CD14-positive monocyte (primary cell): ENCODE measurements at regions not wholly inside any gene's neighbourhood (a gene's known extent, or its start where the extent isn't known, plus 50 kb on each side); places are given as distances from the start of the nearest gene placed in this dataset.

Source experiments
- DNase-seq, 3 donors: peaks; one replicate each; pipeline ENCODE4 v3.0.0-alpha.2; 2011 to 2022
- H2AFZ ChIP-seq: 2 replicates; pipeline ENCODE4 v1.6.0; 2012; ENCODE audit warnings: mild to moderate bottlenecking, low read depth, low read length, inconsistent platforms; ENCODE audit not compliant: insufficient read depth, poor library complexity, severe bottlenecking
- H3K27ac ChIP-seq, 2 donors: 1 replicate in 1 of 2; 2 replicates in 1 of 2; pipeline ENCODE4 v1.5.1; 2012 to 2013; ENCODE audit warnings: low read length in 2 of 2, control low read depth in 1 of 2, inconsistent platforms in 1 of 2, low read depth in 1 of 2, mild to moderate bottlenecking in 1 of 2
- H3K27me3 ChIP-seq, 2 donors: one replicate each; pipeline versions ENCODE4 v1.6.0 to v1.6.1; 2011 to 2013; ENCODE audit warnings: low read length in 2 of 2; ENCODE audit not compliant: control insufficient read depth in 2 of 2, insufficient read depth in 2 of 2
- H3K36me3 ChIP-seq, 2 donors: replicated peaks in 1 of 2; 1 replicate in 1 of 2; 2 replicates in 1 of 2; pipeline versions ENCODE4 v1.5.1 to v1.6.1; 2012 to 2013; ENCODE audit warnings: low read length in 2 of 2, control low read depth in 1 of 2, inconsistent platforms in 1 of 2, mild to moderate bottlenecking in 1 of 2; ENCODE audit not compliant: insufficient read depth in 2 of 2, control insufficient read depth in 1 of 2
- H3K4me1 ChIP-seq, 2 donors: 1 replicate in 1 of 2; 2 replicates in 1 of 2; pipeline versions ENCODE4 v1.5.1 to v1.6.1; 2012 to 2013; ENCODE audit warnings: low read length in 2 of 2, control low read depth in 1 of 2, inconsistent platforms in 1 of 2, mild to moderate bottlenecking in 1 of 2, moderate library complexity in 1 of 2; ENCODE audit not compliant: insufficient read depth in 2 of 2, control insufficient read depth in 1 of 2
- H3K4me2 ChIP-seq: replicated peaks from 2 replicates; pipeline ENCODE3; 2012; ENCODE audit warnings: low read length, moderate library complexity, mild to moderate bottlenecking; ENCODE audit not compliant: poor library complexity, severe bottlenecking; ENCODE audit errors: extremely low read depth
- H3K4me3 ChIP-seq, 3 experiments: fragments of 200-600 bp in 1 of 3; sonication (generic) in 1 of 3; replicated peaks in 1 of 3; 1 replicate in 2 of 3; 2 replicates in 1 of 3; pipeline ENCODE4 v1.5.1; 2011 to 2013; ENCODE audit warnings: low read length in 3 of 3, mild to moderate bottlenecking in 3 of 3, control low read depth in 2 of 3, low read depth in 2 of 3, inconsistent platforms in 1 of 3, moderate library complexity in 1 of 3
- H3K79me2 ChIP-seq: 2 replicates; pipeline ENCODE4 v1.6.0; 2012; ENCODE audit warnings: mild to moderate bottlenecking, control low read depth, inconsistent platforms, low read length, moderate library complexity; ENCODE audit not compliant: insufficient read depth
- H3K9ac ChIP-seq: 2 replicates; pipeline ENCODE4 v1.6.0; 2017; ENCODE audit warnings: low read length, mild to moderate bottlenecking; ENCODE audit not compliant: insufficient read depth, poor library complexity, severe bottlenecking
- H3K9me3 ChIP-seq, 2 donors: replicated peaks in 1 of 2; 1 replicate in 1 of 2; 2 replicates in 1 of 2; pipeline versions ENCODE4 v1.5.1 to v1.6.1; 2012 to 2013; ENCODE audit warnings: low read length in 2 of 2, control low read depth in 1 of 2; ENCODE audit not compliant: control insufficient read depth in 1 of 2, insufficient read depth in 1 of 2
- H4K20me1 ChIP-seq: 2 replicates; pipeline ENCODE4 v1.6.0; 2012; ENCODE audit warnings: mild to moderate bottlenecking, low read length, control low read depth, moderate library complexity; ENCODE audit not compliant: insufficient read depth
- H3K27ac Mint-ChIP-seq, 7 donors: one replicate each; pipeline ENCODE4 v1.8.0; 2020; ENCODE audit warnings: mild to moderate bottlenecking in 7 of 7, mixed read lengths in 7 of 7, moderate library complexity in 6 of 7, inconsistent platforms in 2 of 7
- H3K27me3 Mint-ChIP-seq, 3 donors: one replicate each; pipeline ENCODE4 v1.8.0; 2021 to 2022; ENCODE audit warnings: low read depth in 3 of 3, mild to moderate bottlenecking in 3 of 3, mixed read lengths in 3 of 3, moderate library complexity in 3 of 3, inconsistent platforms in 1 of 3
- H3K36me3 Mint-ChIP-seq, 2 donors: one replicate each; pipeline ENCODE4 v1.8.0; 2020; ENCODE audit warnings: mixed read lengths in 2 of 2, inconsistent platforms in 1 of 2, mild to moderate bottlenecking in 1 of 2
- H3K4me1 Mint-ChIP-seq: one replicate; pipeline ENCODE4 v1.8.0; 2020; ENCODE audit warnings: mild to moderate bottlenecking, mixed read lengths
- H3K4me3 Mint-ChIP-seq, 2 donors: one replicate each; pipeline ENCODE4 v1.8.0; 2020; ENCODE audit warnings: mild to moderate bottlenecking in 2 of 2, mixed read lengths in 2 of 2, moderate library complexity in 1 of 2
- H3K9me3 Mint-ChIP-seq, 7 donors: one replicate each; pipeline ENCODE4 v1.8.0; 2020 to 2022; ENCODE audit warnings: mixed read lengths in 7 of 7, mild to moderate bottlenecking in 6 of 7, moderate library complexity in 6 of 7, inconsistent platforms in 2 of 7
- WGBS: methylation state at CpG from one replicate; pipeline ENCODE4 v1.1.5; 2013; ENCODE audit warnings: missing lambda C conversion rate; ENCODE audit not compliant: insufficient coverage; 5-methylcytosine and 5-hydroxymethylcytosine counted together
- intact Hi-C, 2 donors: fragments of 100-400 bp; cut with micrococcal nuclease; formaldehyde crosslinking; loops; one replicate each; pipeline versions ENCODE4 v1.15.0 to v1.15.1; 2023
- TF ChIP-seq, protein P1 (sequence below): fragments of 200-600 bp; IDR thresholded peaks from one replicate; pipeline ENCODE4 v1.8.0; 2022; ENCODE audit warnings: antibody characterized with exemption, mild to moderate bottlenecking

DNA sequence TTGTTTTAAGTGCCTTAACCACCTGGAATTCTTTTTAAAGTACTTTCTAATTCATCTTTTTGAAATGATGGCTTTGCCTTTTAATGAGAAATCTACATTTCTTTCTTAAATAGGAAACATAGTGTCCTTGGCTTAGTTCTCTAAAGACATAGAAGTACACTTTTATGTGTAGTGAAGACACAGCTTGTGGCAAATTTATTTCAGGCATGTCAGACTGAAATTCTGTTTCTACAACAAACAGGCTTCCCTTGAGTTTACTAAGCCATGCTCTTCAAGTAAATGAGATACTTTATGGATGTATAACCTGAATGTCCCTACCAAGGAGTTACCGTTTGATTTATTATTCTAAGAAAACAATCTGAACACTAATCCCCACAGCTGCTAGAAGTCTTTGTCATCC, 136.9 kb upstream of the MAGI2 start:
- TF ChIP-seq, protein P1, sequence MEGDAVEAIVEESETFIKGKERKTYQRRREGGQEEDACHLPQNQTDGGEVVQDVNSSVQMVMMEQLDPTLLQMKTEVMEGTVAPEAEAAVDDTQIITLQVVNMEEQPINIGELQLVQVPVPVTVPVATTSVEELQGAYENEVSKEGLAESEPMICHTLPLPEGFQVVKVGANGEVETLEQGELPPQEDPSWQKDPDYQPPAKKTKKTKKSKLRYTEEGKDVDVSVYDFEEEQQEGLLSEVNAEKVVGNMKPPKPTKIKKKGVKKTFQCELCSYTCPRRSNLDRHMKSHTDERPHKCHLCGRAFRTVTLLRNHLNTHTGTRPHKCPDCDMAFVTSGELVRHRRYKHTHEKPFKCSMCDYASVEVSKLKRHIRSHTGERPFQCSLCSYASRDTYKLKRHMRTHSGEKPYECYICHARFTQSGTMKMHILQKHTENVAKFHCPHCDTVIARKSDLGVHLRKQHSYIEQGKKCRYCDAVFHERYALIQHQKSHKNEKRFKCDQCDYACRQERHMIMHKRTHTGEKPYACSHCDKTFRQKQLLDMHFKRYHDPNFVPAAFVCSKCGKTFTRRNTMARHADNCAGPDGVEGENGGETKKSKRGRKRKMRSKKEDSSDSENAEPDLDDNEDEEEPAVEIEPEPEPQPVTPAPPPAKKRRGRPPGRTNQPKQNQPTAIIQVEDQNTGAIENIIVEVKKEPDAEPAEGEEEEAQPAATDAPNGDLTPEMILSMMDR, result no peak
- Histone ChIP-seq H3K4me1 (no peaks in the 10 kb centered on the region), H3K27ac (no peak overlapping the region), H3K9me3 (no peaks in the 10 kb centered on the region), H3K9ac (no peak overlapping the region), H3K4me2 (no peak overlapping the region), H3K79me2 (no peaks in the 10 kb centered on the region), H3K36me3 (no peaks in the 10 kb centered on the region), H2AFZ (no peak overlapping the region), H4K20me1 (no peaks in the 10 kb centered on the region), H3K27me3 (no peaks in the 10 kb centered on the region), H3K4me3 (no peak overlapping the region)
- intact Hi-C loops, result no loop called here
- H3K4me3 Mint-ChIP-seq, result no peak overlapping the region
- H3K9me3 Mint-ChIP-seq, result peaks cover 0 to 3% (median 0%) of the 10 kb centered on the region in 7 donors
- 88% methylated on average over 1 of the region's 1 CpG for WGBS
- no peaks in the 10 kb centered on the region for H3K4me1 Mint-ChIP-seq
- no peak for DNase-seq
- no peak overlapping the region for H3K27ac Mint-ChIP-seq
- no peaks in the 10 kb centered on the region for H3K27me3 Mint-ChIP-seq
- H3K36me3 Mint-ChIP-seq, result no peaks in the 10 kb centered on the region

DNA sequence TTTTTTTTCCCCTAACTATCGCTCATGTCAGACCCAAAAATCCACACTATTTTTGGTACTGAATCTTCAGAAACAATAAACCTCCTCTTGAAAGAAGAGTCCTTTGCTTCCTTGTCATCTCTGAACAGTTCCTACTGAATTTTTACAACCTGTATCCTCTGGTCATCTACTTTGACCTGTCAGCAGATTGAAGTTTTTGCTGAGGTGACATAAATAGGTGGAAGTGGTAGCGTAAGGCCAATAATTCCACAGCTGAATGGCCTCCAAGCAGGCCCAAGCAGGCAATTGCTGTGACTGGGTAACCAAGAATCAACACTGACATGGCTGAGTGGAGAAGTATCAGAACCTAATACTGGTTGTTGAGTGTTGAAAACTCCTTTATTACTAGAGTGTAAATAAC, 117.4 kb upstream of the MAGI2 start:
- intact Hi-C loops, result no loop called here
- no peaks in the 10 kb centered on the region for H3K27me3 ChIP-seq
- no peaks in the 10 kb centered on the region for H3K4me1 ChIP-seq
- no peak for DNase-seq
- no peak overlapping the region for H2AFZ ChIP-seq
- Mint-ChIP-seq H3K27ac (no peak overlapping the region), H3K4me1 (no peaks in the 10 kb centered on the region), H3K36me3 (no peaks in the 10 kb centered on the region), H3K9me3 (peaks cover 2 to 12% (median 6%) of the 10 kb centered on the region in 7 donors), H3K4me3 (no peak overlapping the region), H3K27me3 (peaks cover 0 to 2% (median 0%) of the 10 kb centered on the region in 3 donors)
- peaks cover 3 to 12% of the 10 kb centered on the region in 2 donors for H3K9me3 ChIP-seq
- H3K27ac ChIP-seq, result no peak overlapping the region
- 100% methylated on average over 1 of the region's 2 CpGs for WGBS
- H3K4me2 ChIP-seq, result no peak overlapping the region
- H3K9ac ChIP-seq, result no peak overlapping the region
- H3K36me3 ChIP-seq, result no peaks in the 10 kb centered on the region
- TF ChIP-seq, protein P1, result no peak
- H3K4me3 ChIP-seq, result no peak overlapping the region
- no peaks in the 10 kb centered on the region for H3K79me2 ChIP-seq
- H4K20me1 ChIP-seq, result no peaks in the 10 kb centered on the region
